ENCODE measurements at regions not wholly inside any gene's neighbourhood (a gene's known extent, or its start where the extent isn't known, plus 50 kb on each side); places are given as distances from the start of the nearest gene placed in this dataset.
A peak's percentile ranks its signal among the peaks of the same experiment; 100 is the strongest.

DNA sequence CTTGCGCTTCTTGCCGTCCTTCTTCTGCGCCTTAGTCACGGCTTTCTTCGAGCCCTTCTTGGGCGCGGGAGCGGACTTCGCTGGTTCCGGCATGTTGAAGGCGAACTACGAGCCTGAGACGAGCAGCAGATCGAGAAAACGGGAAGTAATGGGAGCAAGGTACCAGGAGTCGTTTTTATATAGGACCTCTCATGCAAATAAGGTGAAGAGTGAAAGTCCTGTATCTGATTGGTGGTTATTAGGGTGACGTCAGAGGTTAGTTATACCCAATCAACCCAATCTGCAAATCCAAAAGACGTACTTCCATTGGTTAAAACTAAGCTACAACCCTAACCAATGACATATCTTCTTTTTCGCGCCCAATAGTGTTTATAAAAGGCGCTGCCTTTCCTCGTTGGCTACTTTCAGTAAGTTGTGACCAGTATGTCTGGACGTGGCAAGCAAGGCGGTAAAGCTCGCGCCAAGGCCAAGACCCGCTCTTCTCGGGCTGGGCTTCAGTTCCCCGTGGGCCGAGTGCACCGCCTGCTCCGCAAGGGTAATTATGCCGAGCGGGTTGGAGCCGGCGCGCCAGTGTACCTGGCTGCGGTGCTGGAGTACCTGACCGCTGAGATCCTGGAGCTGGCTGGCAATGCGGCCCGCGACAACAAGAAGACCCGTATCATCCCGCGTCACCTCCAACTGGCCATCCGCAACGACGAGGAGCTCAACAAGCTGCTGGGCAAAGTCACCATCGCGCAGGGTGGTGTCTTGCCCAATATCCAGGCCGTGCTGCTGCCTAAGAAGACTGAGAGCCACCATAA lies 100.6 kb upstream of the PRSS16 start (continued):
- TF ChIP-seq SIX1 (CRISPR knock-in tag; IDR thresholded peaks at IDR 0.05; ENCODE audit: borderline replicate concordance) (no peak), BRCA1 (CRISPR knock-in tag; IDR thresholded peaks at IDR 0.05) (no peak), ZBTB20 (CRISPR knock-in tag; IDR thresholded peaks at IDR 0.05; ENCODE audit: borderline replicate concordance, low read depth) (no peak), XRCC5 (optimal IDR thresholded peaks at IDR 0.05; ENCODE audit: low read length) (peak; percentile 19), TCF12 (IDR thresholded peaks at IDR 0.05) (no peak), TCF12 (CRISPR knock-in tag; IDR thresholded peaks at IDR 0.05) (no peak), AKAP8 (CRISPR knock-in tag; IDR thresholded peaks at IDR 0.05) (no peak), KAT8 (CRISPR knock-in tag; IDR thresholded peaks at IDR 0.05) (no peak), MTF1 (CRISPR knock-in tag; IDR thresholded peaks at IDR 0.05) (no peak), PAWR (CRISPR knock-in tag; IDR thresholded peaks at IDR 0.05; ENCODE audit: borderline replicate concordance) (no peak), IRF2 (CRISPR knock-in tag; IDR thresholded peaks at IDR 0.05) (no peak)
- TF ChIP-seq, protein P1, sequence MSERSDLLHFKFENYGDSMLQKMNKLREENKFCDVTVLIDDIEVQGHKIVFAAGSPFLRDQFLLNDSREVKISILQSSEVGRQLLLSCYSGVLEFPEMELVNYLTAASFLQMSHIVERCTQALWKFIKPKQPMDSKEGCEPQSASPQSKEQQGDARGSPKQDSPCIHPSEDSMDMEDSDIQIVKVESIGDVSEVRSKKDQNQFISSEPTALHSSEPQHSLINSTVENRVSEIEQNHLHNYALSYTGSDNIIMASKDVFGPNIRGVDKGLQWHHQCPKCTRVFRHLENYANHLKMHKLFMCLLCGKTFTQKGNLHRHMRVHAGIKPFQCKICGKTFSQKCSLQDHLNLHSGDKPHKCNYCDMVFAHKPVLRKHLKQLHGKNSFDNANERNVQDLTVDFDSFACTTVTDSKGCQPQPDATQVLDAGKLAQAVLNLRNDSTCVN (CRISPR knock-in tag; IDR thresholded peaks at IDR 0.05; ENCODE audit: borderline replicate concordance): no peak
- TF ChIP-seq, protein P2, sequence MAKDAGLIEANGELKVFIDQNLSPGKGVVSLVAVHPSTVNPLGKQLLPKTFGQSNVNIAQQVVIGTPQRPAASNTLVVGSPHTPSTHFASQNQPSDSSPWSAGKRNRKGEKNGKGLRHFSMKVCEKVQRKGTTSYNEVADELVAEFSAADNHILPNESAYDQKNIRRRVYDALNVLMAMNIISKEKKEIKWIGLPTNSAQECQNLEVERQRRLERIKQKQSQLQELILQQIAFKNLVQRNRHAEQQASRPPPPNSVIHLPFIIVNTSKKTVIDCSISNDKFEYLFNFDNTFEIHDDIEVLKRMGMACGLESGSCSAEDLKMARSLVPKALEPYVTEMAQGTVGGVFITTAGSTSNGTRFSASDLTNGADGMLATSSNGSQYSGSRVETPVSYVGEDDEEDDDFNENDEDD (CRISPR knock-in tag; IDR thresholded peaks at IDR 0.05; ENCODE audit: borderline replicate concordance): peak; percentile 43; the same call in 1 of the 2 replicates
- TF ChIP-seq, protein P3, sequence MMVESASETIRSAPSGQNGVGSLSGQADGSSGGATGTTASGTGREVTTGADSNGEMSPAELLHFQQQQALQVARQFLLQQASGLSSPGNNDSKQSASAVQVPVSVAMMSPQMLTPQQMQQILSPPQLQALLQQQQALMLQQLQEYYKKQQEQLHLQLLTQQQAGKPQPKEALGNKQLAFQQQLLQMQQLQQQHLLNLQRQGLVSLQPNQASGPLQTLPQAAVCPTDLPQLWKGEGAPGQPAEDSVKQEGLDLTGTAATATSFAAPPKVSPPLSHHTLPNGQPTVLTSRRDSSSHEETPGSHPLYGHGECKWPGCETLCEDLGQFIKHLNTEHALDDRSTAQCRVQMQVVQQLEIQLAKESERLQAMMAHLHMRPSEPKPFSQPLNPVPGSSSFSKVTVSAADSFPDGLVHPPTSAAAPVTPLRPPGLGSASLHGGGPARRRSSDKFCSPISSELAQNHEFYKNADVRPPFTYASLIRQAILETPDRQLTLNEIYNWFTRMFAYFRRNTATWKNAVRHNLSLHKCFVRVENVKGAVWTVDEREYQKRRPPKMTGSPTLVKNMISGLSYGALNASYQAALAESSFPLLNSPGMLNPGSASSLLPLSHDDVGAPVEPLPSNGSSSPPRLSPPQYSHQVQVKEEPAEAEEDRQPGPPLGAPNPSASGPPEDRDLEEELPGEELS (CRISPR knock-in tag; IDR thresholded peaks at IDR 0.05): no peak
- TF ChIP-seq, protein P4, sequence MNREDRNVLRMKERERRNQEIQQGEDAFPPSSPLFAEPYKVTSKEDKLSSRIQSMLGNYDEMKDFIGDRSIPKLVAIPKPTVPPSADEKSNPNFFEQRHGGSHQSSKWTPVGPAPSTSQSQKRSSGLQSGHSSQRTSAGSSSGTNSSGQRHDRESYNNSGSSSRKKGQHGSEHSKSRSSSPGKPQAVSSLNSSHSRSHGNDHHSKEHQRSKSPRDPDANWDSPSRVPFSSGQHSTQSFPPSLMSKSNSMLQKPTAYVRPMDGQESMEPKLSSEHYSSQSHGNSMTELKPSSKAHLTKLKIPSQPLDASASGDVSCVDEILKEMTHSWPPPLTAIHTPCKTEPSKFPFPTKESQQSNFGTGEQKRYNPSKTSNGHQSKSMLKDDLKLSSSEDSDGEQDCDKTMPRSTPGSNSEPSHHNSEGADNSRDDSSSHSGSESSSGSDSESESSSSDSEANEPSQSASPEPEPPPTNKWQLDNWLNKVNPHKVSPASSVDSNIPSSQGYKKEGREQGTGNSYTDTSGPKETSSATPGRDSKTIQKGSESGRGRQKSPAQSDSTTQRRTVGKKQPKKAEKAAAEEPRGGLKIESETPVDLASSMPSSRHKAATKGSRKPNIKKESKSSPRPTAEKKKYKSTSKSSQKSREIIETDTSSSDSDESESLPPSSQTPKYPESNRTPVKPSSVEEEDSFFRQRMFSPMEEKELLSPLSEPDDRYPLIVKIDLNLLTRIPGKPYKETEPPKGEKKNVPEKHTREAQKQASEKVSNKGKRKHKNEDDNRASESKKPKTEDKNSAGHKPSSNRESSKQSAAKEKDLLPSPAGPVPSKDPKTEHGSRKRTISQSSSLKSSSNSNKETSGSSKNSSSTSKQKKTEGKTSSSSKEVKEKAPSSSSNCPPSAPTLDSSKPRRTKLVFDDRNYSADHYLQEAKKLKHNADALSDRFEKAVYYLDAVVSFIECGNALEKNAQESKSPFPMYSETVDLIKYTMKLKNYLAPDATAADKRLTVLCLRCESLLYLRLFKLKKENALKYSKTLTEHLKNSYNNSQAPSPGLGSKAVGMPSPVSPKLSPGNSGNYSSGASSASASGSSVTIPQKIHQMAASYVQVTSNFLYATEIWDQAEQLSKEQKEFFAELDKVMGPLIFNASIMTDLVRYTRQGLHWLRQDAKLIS (CRISPR knock-in tag; IDR thresholded peaks at IDR 0.05): no peak
- TF ChIP-seq, protein P5, sequence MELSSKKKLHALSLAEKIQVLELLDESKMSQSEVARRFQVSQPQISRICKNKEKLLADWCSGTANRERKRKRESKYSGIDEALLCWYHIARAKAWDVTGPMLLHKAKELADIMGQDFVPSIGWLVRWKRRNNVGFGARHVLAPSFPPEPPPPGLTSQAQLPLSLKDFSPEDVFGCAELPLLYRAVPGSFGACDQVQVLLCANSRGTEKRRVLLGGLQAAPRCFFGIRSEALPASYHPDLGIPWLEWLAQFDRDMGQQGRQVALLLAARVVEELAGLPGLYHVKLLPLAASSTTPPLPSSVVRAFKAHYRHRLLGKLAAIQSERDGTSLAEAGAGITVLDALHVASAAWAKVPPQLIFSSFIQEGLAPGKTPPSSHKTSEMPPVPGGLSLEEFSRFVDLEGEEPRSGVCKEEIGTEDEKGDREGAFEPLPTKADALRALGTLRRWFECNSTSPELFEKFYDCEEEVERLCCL (CRISPR knock-in tag; IDR thresholded peaks at IDR 0.05; ENCODE audit: borderline replicate concordance): no peak
- TF ChIP-seq, protein P6, sequence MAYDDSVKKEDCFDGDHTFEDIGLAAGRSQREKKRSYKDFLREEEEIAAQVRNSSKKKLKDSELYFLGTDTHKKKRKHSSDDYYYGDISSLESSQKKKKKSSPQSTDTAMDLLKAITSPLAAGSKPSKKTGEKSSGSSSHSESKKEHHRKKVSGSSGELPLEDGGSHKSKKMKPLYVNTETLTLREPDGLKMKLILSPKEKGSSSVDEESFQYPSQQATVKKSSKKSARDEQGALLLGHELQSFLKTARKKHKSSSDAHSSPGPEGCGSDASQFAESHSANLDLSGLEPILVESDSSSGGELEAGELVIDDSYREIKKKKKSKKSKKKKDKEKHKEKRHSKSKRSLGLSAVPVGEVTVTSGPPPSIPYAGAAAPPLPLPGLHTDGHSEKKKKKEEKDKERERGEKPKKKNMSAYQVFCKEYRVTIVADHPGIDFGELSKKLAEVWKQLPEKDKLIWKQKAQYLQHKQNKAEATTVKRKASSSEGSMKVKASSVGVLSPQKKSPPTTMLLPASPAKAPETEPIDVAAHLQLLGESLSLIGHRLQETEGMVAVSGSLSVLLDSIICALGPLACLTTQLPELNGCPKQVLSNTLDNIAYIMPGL (CRISPR knock-in tag; IDR thresholded peaks at IDR 0.05; ENCODE audit: borderline replicate concordance in 1 of 2, low read depth in 1 of 2): 0 out of 4 replicates have a peak, but pooled peaks of 1 of the 2 experiments have one; percentile 47

All from HepG2 (cell line).